NB4 (cell line): ENCODE measurements at regions not wholly inside any gene's neighbourhood (a gene's known extent, or its start where the extent isn't known, plus 50 kb on each side); places are given as distances from the start of the nearest gene placed in this dataset.
"Not testable (repeated sequence)": the region's sequence is repeated elsewhere in the genome, so short reads cannot be mapped to it uniquely, and the experiment has no call there.

Source experiments
- POLR2A ChIP-seq: IDR thresholded peaks from 2 replicates; pipeline ENCODE4 v1.6.1; 2011; ENCODE audit warnings: mild to moderate bottlenecking; ENCODE audit not compliant: insufficient read length; ENCODE audit errors: extremely low read depth
- TF ChIP-seq, protein P1 (sequence below): IDR thresholded peaks from one replicate; pipeline ENCODE4 v1.5.1; 2012; ENCODE audit warnings: low read depth, low read length
- TF ChIP-seq, protein P2 (sequence below): IDR thresholded peaks from 2 replicates; pipeline ENCODE4 v1.6.1; 2011; ENCODE audit warnings: low read depth, low read length

DNA sequence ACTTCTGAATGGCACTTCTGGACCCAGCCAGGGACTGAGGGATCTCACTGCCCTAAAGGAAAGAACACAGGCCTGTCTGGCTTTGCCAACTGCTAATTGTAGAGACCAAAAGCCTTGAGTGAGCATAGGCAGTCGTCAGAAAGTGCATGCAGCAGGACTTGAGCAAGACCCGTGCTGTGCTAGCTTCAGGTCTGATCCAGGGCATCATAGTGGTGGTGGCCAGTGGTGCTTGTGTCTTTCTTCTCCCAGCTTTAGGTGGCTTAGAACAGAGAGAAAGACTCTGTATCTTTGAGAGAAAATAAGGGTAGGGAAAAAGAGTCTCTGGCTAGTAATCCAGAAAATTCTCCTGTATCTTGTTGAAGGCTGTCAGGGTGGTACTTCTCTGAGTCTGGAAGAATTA, 1385.6 kb upstream of the DEFB115 start:
- TF ChIP-seq POLR2A: not testable (repeated sequence)
- TF ChIP-seq, protein P1, sequence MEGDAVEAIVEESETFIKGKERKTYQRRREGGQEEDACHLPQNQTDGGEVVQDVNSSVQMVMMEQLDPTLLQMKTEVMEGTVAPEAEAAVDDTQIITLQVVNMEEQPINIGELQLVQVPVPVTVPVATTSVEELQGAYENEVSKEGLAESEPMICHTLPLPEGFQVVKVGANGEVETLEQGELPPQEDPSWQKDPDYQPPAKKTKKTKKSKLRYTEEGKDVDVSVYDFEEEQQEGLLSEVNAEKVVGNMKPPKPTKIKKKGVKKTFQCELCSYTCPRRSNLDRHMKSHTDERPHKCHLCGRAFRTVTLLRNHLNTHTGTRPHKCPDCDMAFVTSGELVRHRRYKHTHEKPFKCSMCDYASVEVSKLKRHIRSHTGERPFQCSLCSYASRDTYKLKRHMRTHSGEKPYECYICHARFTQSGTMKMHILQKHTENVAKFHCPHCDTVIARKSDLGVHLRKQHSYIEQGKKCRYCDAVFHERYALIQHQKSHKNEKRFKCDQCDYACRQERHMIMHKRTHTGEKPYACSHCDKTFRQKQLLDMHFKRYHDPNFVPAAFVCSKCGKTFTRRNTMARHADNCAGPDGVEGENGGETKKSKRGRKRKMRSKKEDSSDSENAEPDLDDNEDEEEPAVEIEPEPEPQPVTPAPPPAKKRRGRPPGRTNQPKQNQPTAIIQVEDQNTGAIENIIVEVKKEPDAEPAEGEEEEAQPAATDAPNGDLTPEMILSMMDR: not testable (repeated sequence)
- TF ChIP-seq, protein P2, sequence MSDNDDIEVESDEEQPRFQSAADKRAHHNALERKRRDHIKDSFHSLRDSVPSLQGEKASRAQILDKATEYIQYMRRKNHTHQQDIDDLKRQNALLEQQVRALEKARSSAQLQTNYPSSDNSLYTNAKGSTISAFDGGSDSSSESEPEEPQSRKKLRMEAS: not testable (repeated sequence)
